ENCODE measurements at regions not wholly inside any gene's neighbourhood (a gene's known extent, or its start where the extent isn't known, plus 50 kb on each side); places are given as distances from the start of the nearest gene placed in this dataset.

GRCh38 chr12:124726596-124727263 is 136.9 kb downstream of the SCARB1 start:
- Mint-ChIP-seq H3K9me3 (peaks cover 3% of the 10 kb centered on the region), H3K4me1 (no peaks in the 10 kb centered on the region), H3K27ac (no peak overlapping the region), H3K36me3 (ENCODE audit: low read depth) (no peaks in the 10 kb centered on the region), H3K4me3 (no peak overlapping the region), H3K27me3 (peaks cover 4% of the 10 kb centered on the region)
- no peak for ATAC-seq (replicated peaks)

GRCh38 chr12:124725597-124726237 is 137.9 kb downstream of the SCARB1 start:
- peaks cover 4% of the 10 kb centered on the region for H3K27me3 Mint-ChIP-seq
- H3K36me3 Mint-ChIP-seq (ENCODE audit: low read depth) = no peaks in the 10 kb centered on the region
- peaks cover 3% of the 10 kb centered on the region for H3K9me3 Mint-ChIP-seq
- ATAC-seq (replicated peaks) = no peak
- H3K4me1 Mint-ChIP-seq = no peaks in the 10 kb centered on the region
- no peak overlapping the region for H3K4me3 Mint-ChIP-seq
- no peak overlapping the region for H3K27ac Mint-ChIP-seq

GRCh38 chr12:124725099-124725498 is 138.6 kb downstream of the SCARB1 start:
- Mint-ChIP-seq H3K9me3 (peaks cover 3% of the 10 kb centered on the region), H3K27ac (no peak overlapping the region), H3K4me3 (no peak overlapping the region), H3K36me3 (ENCODE audit: low read depth) (no peaks in the 10 kb centered on the region), H3K27me3 (peaks cover 4% of the 10 kb centered on the region), H3K4me1 (no peaks in the 10 kb centered on the region)
- no peak for ATAC-seq (replicated peaks)

- Mint-ChIP-seq H3K36me3 (ENCODE audit: low read depth) (no peaks in the 10 kb centered on the region), H3K27ac (no peak overlapping the region), H3K4me3 (no peak overlapping the region), H3K4me1 (no peaks in the 10 kb centered on the region), H3K9me3 (peaks cover 3% of the 10 kb centered on the region), H3K27me3 (peaks cover 9% of the 10 kb centered on the region)
- ATAC-seq (replicated peaks) = no peak
Observed at GRCh38 chr12:124722878-124723277, 140.8 kb downstream of the SCARB1 start.

- Mint-ChIP-seq H3K9me3 (peaks cover 3% of the 10 kb centered on the region), H3K4me1 (no peaks in the 10 kb centered on the region), H3K36me3 (ENCODE audit: low read depth) (no peaks in the 10 kb centered on the region), H3K4me3 (no peak overlapping the region), H3K27ac (no peak overlapping the region), H3K27me3 (peaks cover 6% of the 10 kb centered on the region)
- ATAC-seq (replicated peaks) = no peak
Observed at GRCh38 chr12:124721501-124722162, 142.0 kb downstream of the SCARB1 start.

- Mint-ChIP-seq H3K36me3 (ENCODE audit: low read depth) (no peaks in the 10 kb centered on the region), H3K4me3 (no peak overlapping the region), H3K4me1 (no peaks in the 10 kb centered on the region), H3K9me3 (peaks cover 3% of the 10 kb centered on the region), H3K27ac (no peak overlapping the region), H3K27me3 (peaks cover 4% of the 10 kb centered on the region)
- ATAC-seq (replicated peaks) = no peak
Observed at GRCh38 chr12:124720681-124721500, 142.8 kb downstream of the SCARB1 start.

GRCh38 chr12:124720004-124720680 is 143.5 kb downstream of the SCARB1 start:
- H3K27me3 Mint-ChIP-seq = peaks cover 4% of the 10 kb centered on the region
- H3K4me1 Mint-ChIP-seq = no peaks in the 10 kb centered on the region
- no peaks in the 10 kb centered on the region for H3K36me3 Mint-ChIP-seq (ENCODE audit: low read depth)

GRCh38 chr12:124719231-124719630 is 144.4 kb downstream of the SCARB1 start:
- ATAC-seq (replicated peaks) = no peak
- Mint-ChIP-seq H3K4me1 (no peaks in the 10 kb centered on the region), H3K27me3 (peaks cover 4% of the 10 kb centered on the region), H3K27ac (no peak overlapping the region), H3K9me3 (peaks cover 3% of the 10 kb centered on the region), H3K4me3 (no peak overlapping the region), H3K36me3 (ENCODE audit: low read depth) (no peaks in the 10 kb centered on the region)

More at GRCh38 chr12:124720004-124720680, 143.5 kb downstream of the SCARB1 start:
- no peak overlapping the region for H3K4me3 Mint-ChIP-seq
- H3K9me3 Mint-ChIP-seq = peaks cover 3% of the 10 kb centered on the region
- no peak for ATAC-seq (replicated peaks)
- H3K27ac Mint-ChIP-seq = no peak overlapping the region

GRCh38 chr12:124718458-124718857 is 145.2 kb downstream of the SCARB1 start:
- H3K9me3 Mint-ChIP-seq = peaks cover 3% of the 10 kb centered on the region
- no peak for ATAC-seq (replicated peaks)
- H3K4me1 Mint-ChIP-seq = peaks cover 6% of the 10 kb centered on the region
- H3K27me3 Mint-ChIP-seq = peaks cover 4% of the 10 kb centered on the region
- no peak overlapping the region for H3K4me3 Mint-ChIP-seq
- peaks cover 5% of the 10 kb centered on the region for H3K36me3 Mint-ChIP-seq (ENCODE audit: low read depth)
- H3K27ac Mint-ChIP-seq = no peak overlapping the region

- no peak for ATAC-seq (replicated peaks)
- H3K36me3 Mint-ChIP-seq (ENCODE audit: low read depth) = peaks cover 9% of the 10 kb centered on the region
- no peak overlapping the region for H3K27ac Mint-ChIP-seq
Observed at GRCh38 chr12:124718036-124718435, 145.6 kb downstream of the SCARB1 start.

GRCh38 chr12:124717318-124717717 is 146.3 kb downstream of the SCARB1 start:
- Mint-ChIP-seq H3K27ac (no peak overlapping the region), H3K27me3 (peaks cover 4% of the 10 kb centered on the region), H3K4me3 (no peak overlapping the region), H3K4me1 (peaks cover 12% of the 10 kb centered on the region), H3K9me3 (no peaks in the 10 kb centered on the region), H3K36me3 (ENCODE audit: low read depth) (peaks cover 9% of the 10 kb centered on the region)
- no peak for ATAC-seq (replicated peaks)

More at GRCh38 chr12:124718036-124718435, 145.6 kb downstream of the SCARB1 start:
- peaks cover 10% of the 10 kb centered on the region for H3K4me1 Mint-ChIP-seq
- no peak overlapping the region for H3K4me3 Mint-ChIP-seq
- peaks cover 4% of the 10 kb centered on the region for H3K27me3 Mint-ChIP-seq
- peaks cover under 1% of the 10 kb centered on the region for H3K9me3 Mint-ChIP-seq

GRCh38 chr12:124716208-124717130 is 147.2 kb downstream of the SCARB1 start:
- no peak for ATAC-seq (replicated peaks)
- H3K27ac Mint-ChIP-seq = no peak overlapping the region
- peaks cover 12% of the 10 kb centered on the region for H3K4me1 Mint-ChIP-seq
- H3K9me3 Mint-ChIP-seq = no peaks in the 10 kb centered on the region
- peaks cover 9% of the 10 kb centered on the region for H3K36me3 Mint-ChIP-seq (ENCODE audit: low read depth)
- H3K4me3 Mint-ChIP-seq = no peak overlapping the region
- peaks cover 4% of the 10 kb centered on the region for H3K27me3 Mint-ChIP-seq
